Esophagus squamous epithelium (tissue), 4 donors: ENCODE measurements at regions not wholly inside any gene's neighbourhood (a gene's known extent, or its start where the extent isn't known, plus 50 kb on each side); places are given as distances from the start of the nearest gene placed in this dataset.

Experiments
- CTCF ChIP-seq, 6 experiments: fragments of 450-650 bp in 4 of 6; fragments of 200-600 bp in 2 of 6; sonication (generic) in 2 of 6; IDR thresholded peaks; one replicate each; pipeline ENCODE4 v1.5.1; 2016 to 2019; ENCODE audit warnings: antibody characterized with exemption in 6 of 6, mild to moderate bottlenecking in 4 of 6, moderate library complexity in 4 of 6
- POLR2A ChIP-seq, 4 donors: fragments of 450-650 bp; IDR thresholded peaks; one replicate each; pipeline ENCODE4 v1.6.1; 2017; ENCODE audit warnings: antibody characterized with exemption in 4 of 4, mild to moderate bottlenecking in 4 of 4, moderate library complexity in 3 of 4

- TF ChIP-seq CTCF (IDR thresholded peaks at IDR 0.05) (no peak), POLR2A (IDR thresholded peaks at IDR 0.05) (no peak)
Observed at GRCh38 chr2:58635801-58636375, 394.8 kb upstream of the FANCL start.
